Activated naive CD4-positive, alpha-beta T cell treated with anti-CD3 and anti-CD28 coated beads, Interleukin-2, amount 10 ng/mL, durations not matched to agents 7 days and 5 days (primary cell): ENCODE measurements at regions not wholly inside any gene's neighbourhood (a gene's known extent, or its start where the extent isn't known, plus 50 kb on each side); places are given as distances from the start of the nearest gene placed in this dataset.

Experiments used
- CTCF ChIA-PET: fragments of 350-600 bp; sonication (Branson Sonifier 250); formaldehyde crosslinking; loops from one replicate; lab custom pipeline; 2021; ENCODE audit warnings: antibody characterized with exemption; lab: Charles Lee
- DNase-seq: peaks from one replicate; pipeline ENCODE4 v3.0.0-alpha.2; 2020
- H3K27ac Mint-ChIP-seq: one replicate; pipeline ENCODE4 v1.8.0; 2021; ENCODE audit warnings: mild to moderate bottlenecking, moderate library complexity, mixed read lengths
- H3K27me3 Mint-ChIP-seq: one replicate; pipeline ENCODE4 v1.8.0; 2021; ENCODE audit warnings: mild to moderate bottlenecking, mixed read lengths
- H3K36me3 Mint-ChIP-seq: one replicate; pipeline ENCODE4 v1.8.0; 2021; ENCODE audit warnings: mixed read lengths
- H3K4me1 Mint-ChIP-seq: one replicate; pipeline ENCODE4 v1.8.0; 2021; ENCODE audit warnings: mixed read lengths
- H3K4me3 Mint-ChIP-seq: one replicate; pipeline ENCODE4 v1.8.0; 2021; ENCODE audit warnings: mild to moderate bottlenecking, moderate library complexity, mixed read lengths
- H3K9me3 Mint-ChIP-seq: one replicate; pipeline ENCODE4 v1.8.0; 2021; ENCODE audit warnings: mixed read lengths

GRCh38 chr3:43964640-43965039 is 273.9 kb downstream of the ABHD5 start:
- CTCF ChIA-PET = no interaction called here
- no peak for DNase-seq
- no peak overlapping the region for H3K4me3 Mint-ChIP-seq
- H3K27ac Mint-ChIP-seq = no peak overlapping the region
- no peaks in the 10 kb centered on the region for H3K36me3 Mint-ChIP-seq
- H3K4me1 Mint-ChIP-seq = peaks cover 10% of the 10 kb centered on the region
- no peaks in the 10 kb centered on the region for H3K9me3 Mint-ChIP-seq
- peaks cover 30% of the 10 kb centered on the region for H3K27me3 Mint-ChIP-seq

GRCh38 chr3:43965656-43966055 is 274.9 kb downstream of the ABHD5 start:
- Mint-ChIP-seq H3K9me3 (no peaks in the 10 kb centered on the region), H3K27ac (no peak overlapping the region), H3K27me3 (peaks cover 28% of the 10 kb centered on the region), H3K36me3 (no peaks in the 10 kb centered on the region), H3K4me3 (no peak overlapping the region), H3K4me1 (peaks cover 10% of the 10 kb centered on the region)
- no peak for DNase-seq
- CTCF ChIA-PET = no interaction called here

- CTCF ChIA-PET = no interaction called here
- H3K36me3 Mint-ChIP-seq = no peaks in the 10 kb centered on the region
- H3K9me3 Mint-ChIP-seq = no peaks in the 10 kb centered on the region
- H3K4me3 Mint-ChIP-seq = no peak overlapping the region
- H3K4me1 Mint-ChIP-seq = peaks cover 10% of the 10 kb centered on the region
- DNase-seq = no peak
- no peak overlapping the region for H3K27ac Mint-ChIP-seq
- H3K27me3 Mint-ChIP-seq = peaks cover 33% of the 10 kb centered on the region
Observed at GRCh38 chr3:43966126-43966525, 275.4 kb downstream of the ABHD5 start.

GRCh38 chr3:43966530-43966929 is 275.2 kb upstream of the TOPAZ1 start:
- H3K4me1 Mint-ChIP-seq = peaks cover 10% of the 10 kb centered on the region
- CTCF ChIA-PET = no interaction called here
- no peaks in the 10 kb centered on the region for H3K36me3 Mint-ChIP-seq
- H3K4me3 Mint-ChIP-seq = no peak overlapping the region
- no peak for DNase-seq
- H3K27me3 Mint-ChIP-seq = peaks cover 33% of the 10 kb centered on the region
- H3K27ac Mint-ChIP-seq = no peak overlapping the region
- no peaks in the 10 kb centered on the region for H3K9me3 Mint-ChIP-seq

- Mint-ChIP-seq H3K36me3 (no peaks in the 10 kb centered on the region), H3K27ac (no peak overlapping the region), H3K9me3 (no peaks in the 10 kb centered on the region), H3K27me3 (peaks cover 32% of the 10 kb centered on the region), H3K4me3 (no peak overlapping the region), H3K4me1 (peaks cover 10% of the 10 kb centered on the region)
- DNase-seq = no peak
- CTCF ChIA-PET = no interaction called here
Observed at GRCh38 chr3:43968465-43968864, 273.2 kb upstream of the TOPAZ1 start.

GRCh38 chr3:43969944-43970343 is 271.7 kb upstream of the TOPAZ1 start:
- CTCF ChIA-PET = no interaction called here
- no peaks in the 10 kb centered on the region for H3K36me3 Mint-ChIP-seq
- H3K9me3 Mint-ChIP-seq = no peaks in the 10 kb centered on the region
- peaks cover 29% of the 10 kb centered on the region for H3K27me3 Mint-ChIP-seq
- H3K27ac Mint-ChIP-seq = no peak overlapping the region
- no peak overlapping the region for H3K4me3 Mint-ChIP-seq
- peaks cover 7% of the 10 kb centered on the region for H3K4me1 Mint-ChIP-seq
- no peak for DNase-seq

- Mint-ChIP-seq H3K27me3 (peaks cover 29% of the 10 kb centered on the region), H3K9me3 (no peaks in the 10 kb centered on the region), H3K4me1 (peaks cover 7% of the 10 kb centered on the region), H3K4me3 (no peak overlapping the region), H3K27ac (no peak overlapping the region), H3K36me3 (no peaks in the 10 kb centered on the region)
- CTCF ChIA-PET = no interaction called here
- DNase-seq = no peak
Observed at GRCh38 chr3:43970351-43970750, 271.3 kb upstream of the TOPAZ1 start.

- CTCF ChIA-PET = no interaction called here
- peaks cover 6% of the 10 kb centered on the region for H3K4me1 Mint-ChIP-seq
Observed at GRCh38 chr3:43970920-43971319, 270.8 kb upstream of the TOPAZ1 start.

GRCh38 chr3:43971486-43971885 is 270.2 kb upstream of the TOPAZ1 start:
- peaks cover under 1% of the 10 kb centered on the region for H3K4me1 Mint-ChIP-seq
- no peak overlapping the region for H3K4me3 Mint-ChIP-seq
- no peak overlapping the region for H3K27ac Mint-ChIP-seq
- no peak for DNase-seq
- CTCF ChIA-PET = no interaction called here
- no peaks in the 10 kb centered on the region for H3K9me3 Mint-ChIP-seq
- H3K36me3 Mint-ChIP-seq = no peaks in the 10 kb centered on the region
- peaks cover 35% of the 10 kb centered on the region for H3K27me3 Mint-ChIP-seq

More at GRCh38 chr3:43970920-43971319, 270.8 kb upstream of the TOPAZ1 start:
- DNase-seq = no peak
- Mint-ChIP-seq H3K36me3 (no peaks in the 10 kb centered on the region), H3K27ac (no peak overlapping the region), H3K9me3 (no peaks in the 10 kb centered on the region), H3K27me3 (peaks cover 34% of the 10 kb centered on the region), H3K4me3 (no peak overlapping the region)

- no peaks in the 10 kb centered on the region for H3K9me3 Mint-ChIP-seq
- H3K4me1 Mint-ChIP-seq = no peaks in the 10 kb centered on the region
- peaks cover 26% of the 10 kb centered on the region for H3K27me3 Mint-ChIP-seq
- H3K4me3 Mint-ChIP-seq = no peak overlapping the region
- CTCF ChIA-PET = no interaction called here
- no peak overlapping the region for H3K27ac Mint-ChIP-seq
- no peak for DNase-seq
- H3K36me3 Mint-ChIP-seq = no peaks in the 10 kb centered on the region
Observed at GRCh38 chr3:43978708-43979107, 263.0 kb upstream of the TOPAZ1 start.

GRCh38 chr3:43979645-43980044 is 262.0 kb upstream of the TOPAZ1 start:
- Mint-ChIP-seq H3K4me3 (no peak overlapping the region), H3K27me3 (peaks cover 28% of the 10 kb centered on the region), H3K27ac (no peak overlapping the region), H3K36me3 (no peaks in the 10 kb centered on the region), H3K9me3 (no peaks in the 10 kb centered on the region), H3K4me1 (no peaks in the 10 kb centered on the region)
- CTCF ChIA-PET = no interaction called here
- no peak for DNase-seq

- CTCF ChIA-PET = no interaction called here
- Mint-ChIP-seq H3K4me1 (peaks cover 49% of the 10 kb centered on the region), H3K4me3 (peak overlapping the region; percentile 67), H3K9me3 (peaks cover 5% of the 10 kb centered on the region), H3K36me3 (peaks cover 8% of the 10 kb centered on the region), H3K27me3 (peaks cover 91% of the 10 kb centered on the region), H3K27ac (no peak overlapping the region)
- peak; percentile 53 for DNase-seq
Observed at GRCh38 chr3:43994657-43995546, 246.8 kb upstream of the TOPAZ1 start.

- Mint-ChIP-seq H3K27ac (peak overlapping the region; percentile 37), H3K36me3 (peaks cover 8% of the 10 kb centered on the region), H3K27me3 (peaks cover 97% of the 10 kb centered on the region), H3K4me3 (peak overlapping the region; percentile 43), H3K4me1 (peaks cover 49% of the 10 kb centered on the region), H3K9me3 (peaks cover 2% of the 10 kb centered on the region)
- CTCF ChIA-PET = interaction anchor here (1.0 to 1.2 kb wide), 2 partner anchors 201 to 203 kb away, joined by 3 read pairs; no protein-coding TSS in a partner anchor
- no peak for DNase-seq
Observed at GRCh38 chr3:43995547-43996378, 245.9 kb upstream of the TOPAZ1 start.
